ENCODE measurements at regions not wholly inside any gene's neighbourhood (a gene's known extent, or its start where the extent isn't known, plus 50 kb on each side); places are given as distances from the start of the nearest gene placed in this dataset.

DNA sequence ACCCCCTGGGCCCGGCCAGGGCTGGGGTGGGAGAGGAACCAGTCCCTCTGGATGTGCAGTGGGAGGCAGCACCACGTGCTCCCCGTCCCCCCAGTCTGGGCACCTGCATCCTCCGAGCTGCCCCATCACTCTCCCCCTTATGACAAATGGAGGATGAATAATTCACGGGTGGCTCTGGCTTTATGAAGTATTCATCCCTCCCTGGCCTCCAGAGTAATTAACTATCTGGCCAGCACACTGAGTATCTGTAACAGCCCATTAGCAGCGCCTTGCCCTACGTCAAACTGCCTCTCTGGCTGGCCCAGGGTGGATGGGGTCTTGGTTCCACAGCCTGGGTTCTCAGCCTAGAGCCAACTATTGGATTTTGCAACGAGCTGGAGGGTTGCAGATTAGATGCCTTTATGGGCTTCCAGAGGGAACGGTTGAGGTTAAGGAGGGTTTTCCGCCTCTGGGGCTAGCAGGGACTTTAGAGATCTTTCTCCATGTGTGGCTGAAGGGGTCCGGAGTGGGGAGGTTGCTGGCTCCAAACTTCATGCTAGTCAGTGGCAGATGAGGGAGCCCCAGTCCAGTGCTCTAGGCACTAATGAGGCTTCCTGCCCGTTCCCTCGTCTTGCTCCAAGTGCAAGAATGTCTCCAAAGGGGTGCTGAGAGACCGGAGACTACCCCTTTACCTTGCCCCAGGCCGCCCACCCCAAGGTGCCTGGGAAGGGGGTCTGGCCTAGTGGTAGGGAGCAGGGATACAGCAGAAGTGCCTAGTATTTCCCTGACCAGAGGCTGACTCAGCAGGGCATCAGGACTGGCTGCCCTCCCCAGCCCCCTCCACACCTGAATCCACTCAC, 53.5 kb upstream of the MLN start:
- TF ChIP-seq, protein P1, sequence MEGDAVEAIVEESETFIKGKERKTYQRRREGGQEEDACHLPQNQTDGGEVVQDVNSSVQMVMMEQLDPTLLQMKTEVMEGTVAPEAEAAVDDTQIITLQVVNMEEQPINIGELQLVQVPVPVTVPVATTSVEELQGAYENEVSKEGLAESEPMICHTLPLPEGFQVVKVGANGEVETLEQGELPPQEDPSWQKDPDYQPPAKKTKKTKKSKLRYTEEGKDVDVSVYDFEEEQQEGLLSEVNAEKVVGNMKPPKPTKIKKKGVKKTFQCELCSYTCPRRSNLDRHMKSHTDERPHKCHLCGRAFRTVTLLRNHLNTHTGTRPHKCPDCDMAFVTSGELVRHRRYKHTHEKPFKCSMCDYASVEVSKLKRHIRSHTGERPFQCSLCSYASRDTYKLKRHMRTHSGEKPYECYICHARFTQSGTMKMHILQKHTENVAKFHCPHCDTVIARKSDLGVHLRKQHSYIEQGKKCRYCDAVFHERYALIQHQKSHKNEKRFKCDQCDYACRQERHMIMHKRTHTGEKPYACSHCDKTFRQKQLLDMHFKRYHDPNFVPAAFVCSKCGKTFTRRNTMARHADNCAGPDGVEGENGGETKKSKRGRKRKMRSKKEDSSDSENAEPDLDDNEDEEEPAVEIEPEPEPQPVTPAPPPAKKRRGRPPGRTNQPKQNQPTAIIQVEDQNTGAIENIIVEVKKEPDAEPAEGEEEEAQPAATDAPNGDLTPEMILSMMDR (IDR thresholded peaks at IDR 0.05 in 4 of 5, conservative IDR thresholded peaks at IDR 0.05 in 1 of 5): no peak
- no peak for TF ChIP-seq POLR2A (IDR thresholded peaks at IDR 0.05)
